OCI-LY1 (cell line): ENCODE measurements at regions not wholly inside any gene's neighbourhood (a gene's known extent, or its start where the extent isn't known, plus 50 kb on each side); places are given as distances from the start of the nearest gene placed in this dataset.

ENCODE experiments used
- H2AFZ ChIP-seq: fragments of 200-600 bp; sonication (generic), shearing (Covaris generic); 2 replicates; pipeline ENCODE4 v1.6.0; 2014; ENCODE audit warnings: antibody characterized with exemption, mild to moderate bottlenecking, low read length
- H3F3A ChIP-seq: fragments of 200-600 bp; sonication (generic), shearing (Covaris generic); 2 replicates; pipeline ENCODE4 v1.6.0; 2014; ENCODE audit warnings: mild to moderate bottlenecking, antibody characterized with exemption, low read length, moderate library complexity; ENCODE audit not compliant: insufficient read depth
- H3K27ac ChIP-seq: fragments of 200-600 bp; sonication (generic); 2 replicates; pipeline ENCODE4 v1.5.1; 2014; ENCODE audit warnings: low read length, mixed run types, mild to moderate bottlenecking, low read depth; ENCODE audit not compliant: poor library complexity, severe bottlenecking
- H3K27me3 ChIP-seq: fragments of 200-600 bp; sonication (generic); 2 replicates; pipeline ENCODE4 v1.6.0; 2014; ENCODE audit warnings: antibody characterized with exemption, mild to moderate bottlenecking, low read length, moderate library complexity; ENCODE audit not compliant: insufficient read depth
- H3K36me3 ChIP-seq: fragments of 200-600 bp; sonication (generic); 2 replicates; pipeline ENCODE4 v1.6.1; 2014; ENCODE audit warnings: mild to moderate bottlenecking, antibody characterized with exemption, low read length, moderate library complexity, mixed read lengths; ENCODE audit not compliant: insufficient read depth
- H3K4me1 ChIP-seq: fragments of 200-600 bp; sonication (generic); 2 replicates; pipeline ENCODE4 v1.5.1; 2014; ENCODE audit warnings: mild to moderate bottlenecking, low read length, moderate library complexity; ENCODE audit not compliant: insufficient read depth, severe bottlenecking
- H3K4me2 ChIP-seq: fragments of 200-600 bp; sonication (generic), shearing (Covaris generic); 2 replicates; pipeline ENCODE4 v1.6.1; 2014; ENCODE audit warnings: low read length
- H3K4me3 ChIP-seq: fragments of 200-600 bp; sonication (generic); 2 replicates; pipeline ENCODE4 v1.5.1; 2014; ENCODE audit warnings: low read length, low read depth, mild to moderate bottlenecking, mixed read lengths; ENCODE audit not compliant: poor library complexity, severe bottlenecking
- H3K79me2 ChIP-seq: fragments of 200-600 bp; shearing (Covaris generic); 2 replicates; pipeline ENCODE4 v1.6.1; 2016; ENCODE audit warnings: mixed run types, low read length, mixed read lengths; ENCODE audit not compliant: insufficient read depth
- H3K9ac ChIP-seq: fragments of 200-600 bp; sonication (generic), shearing (Covaris generic); 2 replicates; pipeline ENCODE4 v1.6.1; 2014; ENCODE audit warnings: mild to moderate bottlenecking, low read length, mixed read lengths
- H3K9me2 ChIP-seq: fragments of 200-600 bp; sonication (generic), shearing (Covaris generic); 2 replicates; pipeline ENCODE4 v1.6.1; 2014; ENCODE audit warnings: low read depth, mild to moderate bottlenecking, low read length, mixed read lengths
- H3K9me3 ChIP-seq: fragments of 200-600 bp; shearing (Covaris generic); 2 replicates; pipeline ENCODE4 v1.6.1; 2014; ENCODE audit warnings: low read length, mixed read lengths
- H4K20me1 ChIP-seq: fragments of 200-600 bp; sonication (generic), shearing (Covaris generic); 2 replicates; pipeline ENCODE4 v1.6.0; 2016; ENCODE audit warnings: mild to moderate bottlenecking, low read length; ENCODE audit not compliant: insufficient read depth
- EZH2 ChIP-seq: fragments of 200-600 bp; sonication (generic), shearing (Covaris generic); IDR thresholded peaks from 2 replicates; pipeline ENCODE4 v1.8.0; 2017; ENCODE audit warnings: borderline replicate concordance, mixed run types, mild to moderate bottlenecking, antibody characterized with exemption, low read length, moderate library complexity, mixed read lengths
- TF ChIP-seq, protein P1 (sequence below): fragments of 200-600 bp; sonication (generic), shearing (Covaris generic); IDR thresholded peaks from 2 replicates; pipeline ENCODE4 v1.5.1; 2017; ENCODE audit warnings: mild to moderate bottlenecking, antibody characterized with exemption, low read length, moderate library complexity, mixed read lengths

DNA sequence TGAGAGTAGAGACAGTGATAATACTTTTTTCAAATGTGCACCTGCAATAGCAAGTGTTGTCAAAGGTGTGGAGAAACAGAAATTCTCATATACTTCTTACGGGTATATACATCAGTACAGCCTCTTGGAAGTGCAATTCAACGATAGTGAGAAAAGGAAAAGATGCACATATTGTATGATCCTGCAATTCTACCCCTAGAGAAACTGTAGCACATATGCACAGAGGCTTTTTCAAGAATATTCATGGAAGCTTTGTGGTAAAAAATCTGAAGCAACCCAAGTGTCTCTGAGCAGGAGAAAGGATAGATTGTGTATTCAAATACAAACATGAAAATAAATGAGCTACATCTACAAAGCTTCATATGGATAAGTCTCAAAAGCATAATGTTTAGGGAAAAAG is 94.7 kb upstream of the PREP start:
- Histone ChIP-seq H4K20me1 (no peaks in the 10 kb centered on the region), H3F3A (no peaks in the 10 kb centered on the region), H3K27me3 (no peaks in the 10 kb centered on the region), H3K9me2 (no peaks in the 10 kb centered on the region), H3K9me3 (no peaks in the 10 kb centered on the region), H3K4me1 (no peaks in the 10 kb centered on the region), H3K36me3 (no peaks in the 10 kb centered on the region), H3K79me2 (no peaks in the 10 kb centered on the region), H3K4me3 (no peak overlapping the region), H3K9ac (no peak overlapping the region), H3K27ac (no peak overlapping the region), H2AFZ (no peak overlapping the region), H3K4me2 (no peak overlapping the region)
- TF ChIP-seq, protein P1, sequence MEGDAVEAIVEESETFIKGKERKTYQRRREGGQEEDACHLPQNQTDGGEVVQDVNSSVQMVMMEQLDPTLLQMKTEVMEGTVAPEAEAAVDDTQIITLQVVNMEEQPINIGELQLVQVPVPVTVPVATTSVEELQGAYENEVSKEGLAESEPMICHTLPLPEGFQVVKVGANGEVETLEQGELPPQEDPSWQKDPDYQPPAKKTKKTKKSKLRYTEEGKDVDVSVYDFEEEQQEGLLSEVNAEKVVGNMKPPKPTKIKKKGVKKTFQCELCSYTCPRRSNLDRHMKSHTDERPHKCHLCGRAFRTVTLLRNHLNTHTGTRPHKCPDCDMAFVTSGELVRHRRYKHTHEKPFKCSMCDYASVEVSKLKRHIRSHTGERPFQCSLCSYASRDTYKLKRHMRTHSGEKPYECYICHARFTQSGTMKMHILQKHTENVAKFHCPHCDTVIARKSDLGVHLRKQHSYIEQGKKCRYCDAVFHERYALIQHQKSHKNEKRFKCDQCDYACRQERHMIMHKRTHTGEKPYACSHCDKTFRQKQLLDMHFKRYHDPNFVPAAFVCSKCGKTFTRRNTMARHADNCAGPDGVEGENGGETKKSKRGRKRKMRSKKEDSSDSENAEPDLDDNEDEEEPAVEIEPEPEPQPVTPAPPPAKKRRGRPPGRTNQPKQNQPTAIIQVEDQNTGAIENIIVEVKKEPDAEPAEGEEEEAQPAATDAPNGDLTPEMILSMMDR, result no peak
- TF ChIP-seq EZH2, result no peak

DNA sequence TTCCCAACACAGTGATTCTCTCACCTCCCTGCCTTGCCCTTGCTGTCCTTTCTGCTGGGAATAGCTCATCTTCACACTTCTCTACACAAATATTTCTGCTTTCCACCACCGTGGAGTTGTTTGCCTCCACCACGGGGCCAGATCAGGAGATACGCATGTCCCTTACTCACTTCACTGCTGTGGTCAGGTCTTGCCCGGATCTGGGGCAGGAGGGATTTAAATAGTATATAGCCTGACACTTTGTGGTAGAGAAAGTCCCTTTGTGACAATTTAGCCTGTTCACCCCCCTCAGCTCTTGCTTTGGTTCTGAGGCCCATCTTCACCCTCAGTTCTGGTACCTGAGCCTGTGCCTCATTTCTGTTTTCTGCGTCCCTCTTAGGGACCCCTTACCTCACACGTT is 92.6 kb upstream of the PREP start:
- no peaks in the 10 kb centered on the region for H4K20me1 ChIP-seq
- no peaks in the 10 kb centered on the region for H3K36me3 ChIP-seq
- H3K9me2 ChIP-seq, result no peaks in the 10 kb centered on the region
- H3K9me3 ChIP-seq, result no peaks in the 10 kb centered on the region
- no peaks in the 10 kb centered on the region for H3F3A ChIP-seq
- H3K79me2 ChIP-seq, result no peaks in the 10 kb centered on the region
- no peak for TF ChIP-seq EZH2
- TF ChIP-seq, protein P1, result no peak
- no peak overlapping the region for H3K4me3 ChIP-seq
- H2AFZ ChIP-seq, result no peak overlapping the region
- no peaks in the 10 kb centered on the region for H3K4me1 ChIP-seq
- H3K27me3 ChIP-seq, result no peaks in the 10 kb centered on the region
- H3K9ac ChIP-seq, result no peak overlapping the region
- H3K4me2 ChIP-seq, result no peak overlapping the region
- H3K27ac ChIP-seq, result no peak overlapping the region

DNA sequence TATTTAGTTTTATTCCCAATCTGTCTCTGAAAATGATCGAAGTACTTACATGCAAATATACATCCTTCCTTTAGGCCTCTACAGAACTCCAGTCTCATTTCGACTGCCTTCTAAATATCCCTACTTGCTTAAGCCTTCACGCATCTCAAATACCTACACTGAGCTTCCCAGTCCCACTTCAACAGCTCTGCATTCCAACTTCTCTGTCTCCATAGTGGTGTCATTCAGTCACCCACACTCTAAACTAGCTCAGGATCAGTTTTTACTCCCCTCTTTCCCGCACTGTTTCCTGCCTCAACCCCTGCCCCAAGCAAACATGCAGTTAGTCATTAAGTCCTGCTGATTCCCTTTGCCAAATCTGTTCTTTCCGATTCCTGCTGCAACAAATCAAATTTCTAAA is 91.8 kb upstream of the PREP start:
- H3K79me2 ChIP-seq, result no peaks in the 10 kb centered on the region
- no peak for TF ChIP-seq EZH2
- TF ChIP-seq, protein P1, result no peak

More for the DNA sequence above, 91.8 kb upstream of the PREP start:
- no peak overlapping the region for H3K27ac ChIP-seq
- no peaks in the 10 kb centered on the region for H3K9me3 ChIP-seq
- no peaks in the 10 kb centered on the region for H3K36me3 ChIP-seq
- H3K4me1 ChIP-seq, result no peaks in the 10 kb centered on the region
- no peaks in the 10 kb centered on the region for H3K27me3 ChIP-seq
- no peaks in the 10 kb centered on the region for H3K9me2 ChIP-seq
- no peak overlapping the region for H3K4me2 ChIP-seq
- H3K4me3 ChIP-seq, result no peak overlapping the region
- H3F3A ChIP-seq, result no peaks in the 10 kb centered on the region
- H4K20me1 ChIP-seq, result no peaks in the 10 kb centered on the region
- no peak overlapping the region for H2AFZ ChIP-seq
- no peak overlapping the region for H3K9ac ChIP-seq
